Mesothelial cell of epicardium (in vitro differentiated cells): ENCODE measurements at regions not wholly inside any gene's neighbourhood (a gene's known extent, or its start where the extent isn't known, plus 50 kb on each side); places are given as distances from the start of the nearest gene placed in this dataset.
A peak's percentile ranks its signal among the peaks of the same experiment; 100 is the strongest.

Experiments
- DNase-seq, 2 experiments: peaks; one replicate each; pipeline ENCODE4 v3.0.0; 2021; ENCODE audit warnings: low spot score in 2 of 2; ENCODE audit not compliant: unreplicated experiment in 2 of 2
- H3K27ac Mint-ChIP-seq: 2 replicates; pipeline ENCODE4 v1.8.0; 2021; ENCODE audit warnings: mixed read lengths
- H3K27me3 Mint-ChIP-seq: 2 replicates; pipeline ENCODE4 v1.8.0; 2021; ENCODE audit warnings: low read depth, mixed read lengths
- H3K36me3 Mint-ChIP-seq: 2 replicates; pipeline ENCODE4 v1.8.0; 2021; ENCODE audit warnings: mixed read lengths
- H3K4me1 Mint-ChIP-seq: 2 replicates; pipeline ENCODE4 v1.8.0; 2021; ENCODE audit warnings: mixed read lengths
- H3K4me3 Mint-ChIP-seq: 2 replicates; pipeline ENCODE4 v1.8.0; 2021; ENCODE audit warnings: mild to moderate bottlenecking, moderate library complexity, mixed read lengths
- H3K9me3 Mint-ChIP-seq: 2 replicates; pipeline ENCODE4 v1.8.0; 2021; ENCODE audit warnings: mixed read lengths
- TF ChIP-seq, protein P1 (sequence below): fragments of 200-600 bp; sonication (generic); IDR thresholded peaks from one replicate; pipeline ENCODE4 v1.5.0; 2021; ENCODE audit warnings: antibody characterized with exemption; ENCODE audit not compliant: unreplicated experiment

DNA sequence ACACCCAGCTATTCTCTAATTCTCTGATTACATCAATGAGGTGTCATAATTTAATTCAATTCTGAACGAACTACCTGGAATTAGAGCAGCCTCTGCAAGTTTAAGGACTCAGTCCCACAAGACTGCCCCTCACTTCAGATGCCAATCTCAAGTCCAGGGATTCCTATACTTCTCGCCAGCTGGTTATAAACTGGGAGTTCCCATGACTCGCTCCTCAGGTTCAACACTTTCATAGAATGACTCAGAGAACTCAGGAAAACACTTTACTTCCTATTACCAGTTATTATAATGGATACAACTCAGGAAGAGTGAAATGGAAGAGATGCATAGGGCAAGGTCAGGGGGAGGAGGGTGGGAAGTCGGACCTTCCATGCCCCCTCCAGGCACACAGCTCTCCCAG is 112.3 kb upstream of the ATP5MC3 start:
- Mint-ChIP-seq H3K27ac (no peak overlapping the region), H3K36me3 (no peaks in the 10 kb centered on the region), H3K9me3 (peaks cover 7% of the 10 kb centered on the region), H3K4me1 (no peaks in the 10 kb centered on the region), H3K27me3 (peaks cover 83% of the 10 kb centered on the region), H3K4me3 (no peak overlapping the region)
- TF ChIP-seq, protein P1, sequence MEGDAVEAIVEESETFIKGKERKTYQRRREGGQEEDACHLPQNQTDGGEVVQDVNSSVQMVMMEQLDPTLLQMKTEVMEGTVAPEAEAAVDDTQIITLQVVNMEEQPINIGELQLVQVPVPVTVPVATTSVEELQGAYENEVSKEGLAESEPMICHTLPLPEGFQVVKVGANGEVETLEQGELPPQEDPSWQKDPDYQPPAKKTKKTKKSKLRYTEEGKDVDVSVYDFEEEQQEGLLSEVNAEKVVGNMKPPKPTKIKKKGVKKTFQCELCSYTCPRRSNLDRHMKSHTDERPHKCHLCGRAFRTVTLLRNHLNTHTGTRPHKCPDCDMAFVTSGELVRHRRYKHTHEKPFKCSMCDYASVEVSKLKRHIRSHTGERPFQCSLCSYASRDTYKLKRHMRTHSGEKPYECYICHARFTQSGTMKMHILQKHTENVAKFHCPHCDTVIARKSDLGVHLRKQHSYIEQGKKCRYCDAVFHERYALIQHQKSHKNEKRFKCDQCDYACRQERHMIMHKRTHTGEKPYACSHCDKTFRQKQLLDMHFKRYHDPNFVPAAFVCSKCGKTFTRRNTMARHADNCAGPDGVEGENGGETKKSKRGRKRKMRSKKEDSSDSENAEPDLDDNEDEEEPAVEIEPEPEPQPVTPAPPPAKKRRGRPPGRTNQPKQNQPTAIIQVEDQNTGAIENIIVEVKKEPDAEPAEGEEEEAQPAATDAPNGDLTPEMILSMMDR, result no peak
- DNase-seq, result no peak

DNA sequence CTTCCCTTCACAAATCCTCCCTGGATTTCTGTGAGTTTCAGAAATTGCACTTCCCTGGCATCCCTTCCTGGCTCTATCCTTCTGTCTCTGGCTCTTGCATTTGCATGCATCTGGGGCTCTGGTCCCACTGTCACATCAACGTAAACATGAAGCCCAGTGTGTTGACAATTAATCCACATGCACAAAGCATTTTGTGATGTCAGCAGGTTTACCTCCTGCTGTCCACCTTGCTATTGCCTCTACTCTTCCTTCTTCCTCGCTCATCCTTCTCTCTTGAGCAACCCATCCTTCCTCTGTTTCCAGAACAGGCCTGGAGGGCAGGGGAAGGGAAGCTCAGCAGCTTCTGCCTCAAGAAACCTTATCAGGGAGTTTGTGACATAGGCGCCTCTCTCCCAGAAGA is 111.7 kb upstream of the ATP5MC3 start:
- TF ChIP-seq, protein P1, result no peak
- DNase-seq, result no peak
- H3K4me3 Mint-ChIP-seq, result no peak overlapping the region
- H3K27me3 Mint-ChIP-seq, result peaks cover 85% of the 10 kb centered on the region
- H3K9me3 Mint-ChIP-seq, result peaks cover 7% of the 10 kb centered on the region
- no peaks in the 10 kb centered on the region for H3K36me3 Mint-ChIP-seq
- H3K27ac Mint-ChIP-seq, result no peak overlapping the region
- H3K4me1 Mint-ChIP-seq, result no peaks in the 10 kb centered on the region

DNA sequence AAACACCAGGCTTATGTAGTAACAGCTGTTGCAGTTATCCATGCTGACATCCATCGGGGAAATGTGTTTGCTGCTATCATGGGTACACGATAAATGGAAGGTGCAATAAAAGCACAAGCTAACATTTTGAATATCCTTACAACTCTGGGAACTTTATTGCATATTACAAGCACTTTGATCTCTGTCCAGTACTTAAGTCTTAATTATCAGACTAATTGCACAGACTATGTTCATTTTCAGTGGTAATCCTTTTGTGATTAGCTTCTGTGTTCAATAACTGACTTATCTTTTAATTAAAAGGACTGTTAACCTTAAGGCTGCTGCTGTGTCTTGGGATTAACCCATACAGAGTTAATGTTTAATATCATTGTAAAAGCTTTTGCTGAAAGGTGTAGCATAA is 101.4 kb upstream of the ATP5MC3 start:
- peaks cover under 1% of the 10 kb centered on the region for H3K4me1 Mint-ChIP-seq
- TF ChIP-seq, protein P1, result no peak
- H3K4me3 Mint-ChIP-seq, result no peak overlapping the region
- H3K9me3 Mint-ChIP-seq, result no peaks in the 10 kb centered on the region
- no peak overlapping the region for H3K27ac Mint-ChIP-seq
- H3K36me3 Mint-ChIP-seq, result no peaks in the 10 kb centered on the region
- peaks cover 70% of the 10 kb centered on the region for H3K27me3 Mint-ChIP-seq
- no peak for DNase-seq

DNA sequence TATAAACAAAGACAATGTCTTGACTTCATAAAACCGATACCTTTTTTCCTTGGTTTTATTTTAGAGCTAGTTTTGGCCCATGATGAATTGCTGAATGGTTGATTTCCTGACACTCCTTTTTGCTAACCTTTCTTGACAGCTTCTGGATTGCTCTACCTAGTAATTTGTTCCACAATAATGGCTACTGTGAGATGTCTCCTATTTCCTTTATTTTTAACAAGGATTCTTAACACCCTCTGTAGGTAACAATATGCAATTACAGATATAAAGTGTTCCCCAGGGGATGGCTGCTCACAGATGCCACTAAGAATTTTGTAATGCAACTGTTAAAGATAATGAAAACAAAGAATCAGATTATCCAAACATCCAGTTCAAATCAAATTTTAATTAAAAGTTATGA is 100.8 kb upstream of the ATP5MC3 start:
- no peak for DNase-seq
- peaks cover 68% of the 10 kb centered on the region for H3K27me3 Mint-ChIP-seq
- no peak overlapping the region for H3K27ac Mint-ChIP-seq
- H3K9me3 Mint-ChIP-seq, result no peaks in the 10 kb centered on the region
- peaks cover 5% of the 10 kb centered on the region for H3K4me1 Mint-ChIP-seq
- no peak overlapping the region for H3K4me3 Mint-ChIP-seq
- H3K36me3 Mint-ChIP-seq, result no peaks in the 10 kb centered on the region
- TF ChIP-seq, protein P1, result peak; percentile 54

DNA sequence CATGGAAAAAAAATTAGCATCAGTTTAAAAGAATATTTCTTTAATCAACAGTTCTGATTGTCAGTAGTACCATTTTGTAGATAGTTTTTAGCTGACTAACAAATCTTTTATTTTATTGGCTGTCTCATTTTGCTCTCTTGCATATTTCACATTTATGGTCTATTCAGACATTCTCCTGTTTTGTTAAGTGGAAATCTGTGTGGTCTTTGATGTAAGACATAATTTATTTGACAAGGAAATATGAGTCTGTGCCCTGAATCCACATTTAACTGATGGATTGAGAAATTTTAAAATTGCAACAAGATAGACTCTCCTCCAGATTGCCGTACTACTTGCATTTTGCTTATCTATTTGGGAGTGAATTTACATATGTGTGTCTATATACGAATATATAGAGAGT is 96.3 kb upstream of the ATP5MC3 start:
- TF ChIP-seq, protein P1, result no peak
- DNase-seq, result no peak
- H3K9me3 Mint-ChIP-seq, result no peaks in the 10 kb centered on the region
- H3K27me3 Mint-ChIP-seq, result peaks cover 70% of the 10 kb centered on the region
- no peak overlapping the region for H3K4me3 Mint-ChIP-seq
- peaks cover 5% of the 10 kb centered on the region for H3K4me1 Mint-ChIP-seq
- H3K27ac Mint-ChIP-seq, result no peak overlapping the region
- no peaks in the 10 kb centered on the region for H3K36me3 Mint-ChIP-seq

DNA sequence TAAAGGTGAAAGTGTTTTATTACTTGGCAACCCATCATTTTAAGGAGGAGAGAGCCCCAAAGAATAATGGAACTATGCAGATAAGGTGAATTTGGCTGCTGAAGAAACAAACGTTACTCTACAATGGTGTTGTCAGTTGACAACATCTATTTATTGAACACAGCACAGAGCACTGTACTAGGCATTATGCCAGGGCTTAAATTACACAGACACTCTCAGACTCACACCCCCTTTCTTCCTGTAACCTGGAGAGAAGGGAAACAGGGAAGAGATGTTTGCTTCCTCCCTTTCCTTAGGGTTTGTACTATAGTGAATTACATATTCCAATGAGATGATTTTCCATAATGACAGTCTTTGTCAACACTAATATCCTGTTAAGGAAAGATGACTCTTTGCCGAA is 94.0 kb upstream of the ATP5MC3 start:
- Mint-ChIP-seq H3K27ac (no peak overlapping the region), H3K27me3 (peaks cover 78% of the 10 kb centered on the region), H3K4me3 (no peak overlapping the region), H3K4me1 (peaks cover 6% of the 10 kb centered on the region), H3K36me3 (no peaks in the 10 kb centered on the region), H3K9me3 (no peaks in the 10 kb centered on the region)
- TF ChIP-seq, protein P1, result no peak
- no peak for DNase-seq
